GM18861 (cell line): ENCODE measurements at regions not wholly inside any gene's neighbourhood (a gene's known extent, or its start where the extent isn't known, plus 50 kb on each side); places are given as distances from the start of the nearest gene placed in this dataset.
"Not testable (repeated sequence)": the region's sequence is repeated elsewhere in the genome, so short reads cannot be mapped to it uniquely, and the experiment has no call there.

Experiments used
- ATAC-seq: cut with Tn5 transposase; IDR thresholded peaks from one replicate; pipeline ENCODE4 v1.9.1; 2021; ENCODE audit not compliant: unreplicated experiment

DNA sequence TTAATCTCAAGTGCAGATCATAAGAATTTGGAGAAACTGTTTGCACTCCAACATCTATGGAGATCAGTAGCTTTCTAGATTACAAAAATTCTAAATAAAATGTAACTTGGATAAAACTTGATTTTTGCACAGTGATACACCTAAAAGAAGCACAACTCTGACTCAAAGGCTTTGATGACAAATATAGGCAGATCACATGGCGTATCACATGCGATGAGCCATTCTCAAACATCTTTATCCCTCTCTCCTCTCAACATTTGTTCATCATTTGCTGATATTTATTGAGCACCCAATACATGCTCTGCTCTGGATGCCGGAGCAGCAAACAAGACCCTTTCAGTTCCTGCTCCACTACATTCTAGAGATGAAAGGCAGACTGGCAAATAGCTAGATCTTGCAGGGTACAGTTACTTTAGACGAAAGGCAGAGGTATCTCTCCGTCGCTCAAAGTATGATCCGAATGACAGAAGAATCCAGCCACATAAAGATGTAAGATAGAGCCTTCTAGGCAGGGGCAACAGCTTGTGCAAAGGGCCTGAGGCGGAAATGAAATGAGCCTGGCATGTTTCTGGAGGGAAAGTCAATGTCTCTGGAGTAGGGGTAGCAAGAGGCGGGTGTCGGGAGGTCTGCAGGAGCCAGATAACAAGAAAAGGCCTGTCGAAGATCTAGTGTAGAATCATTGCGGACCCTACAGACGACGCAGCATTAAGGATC, 145.8 kb upstream of the ERRFI1 start:
- ATAC-seq, result no peak

- ATAC-seq, result no peak
Observed at GRCh38 chr1:8170059-8170835, 144.1 kb upstream of the ERRFI1 start.

GRCh38 chr1:8169364-8170058, 143.4 kb upstream of the ERRFI1 start:
- ATAC-seq, result peak; percentile 63

DNA sequence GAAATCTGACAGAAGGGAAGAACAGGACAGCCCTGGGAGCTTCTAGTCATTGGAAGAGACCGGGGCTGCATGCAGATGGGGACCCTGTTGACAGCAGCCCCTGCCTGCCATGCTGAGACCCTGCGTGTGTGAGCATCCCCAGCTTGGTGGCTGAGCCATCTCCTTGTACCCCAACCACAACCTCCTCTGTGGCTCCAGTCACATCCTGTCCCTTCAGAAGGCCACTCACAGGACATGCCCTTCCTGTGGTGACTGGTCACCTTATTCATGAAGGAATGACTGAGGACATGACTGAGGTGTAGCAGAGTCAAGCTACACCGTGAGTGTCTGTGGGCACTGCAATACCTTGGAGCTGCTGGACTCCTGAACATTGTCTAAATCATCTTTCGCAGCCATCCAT, 141.8 kb upstream of the ERRFI1 start:
- ATAC-seq, result no peak

- no peak for ATAC-seq
Observed at GRCh38 chr1:8166406-8166805, 140.3 kb upstream of the ERRFI1 start.

DNA sequence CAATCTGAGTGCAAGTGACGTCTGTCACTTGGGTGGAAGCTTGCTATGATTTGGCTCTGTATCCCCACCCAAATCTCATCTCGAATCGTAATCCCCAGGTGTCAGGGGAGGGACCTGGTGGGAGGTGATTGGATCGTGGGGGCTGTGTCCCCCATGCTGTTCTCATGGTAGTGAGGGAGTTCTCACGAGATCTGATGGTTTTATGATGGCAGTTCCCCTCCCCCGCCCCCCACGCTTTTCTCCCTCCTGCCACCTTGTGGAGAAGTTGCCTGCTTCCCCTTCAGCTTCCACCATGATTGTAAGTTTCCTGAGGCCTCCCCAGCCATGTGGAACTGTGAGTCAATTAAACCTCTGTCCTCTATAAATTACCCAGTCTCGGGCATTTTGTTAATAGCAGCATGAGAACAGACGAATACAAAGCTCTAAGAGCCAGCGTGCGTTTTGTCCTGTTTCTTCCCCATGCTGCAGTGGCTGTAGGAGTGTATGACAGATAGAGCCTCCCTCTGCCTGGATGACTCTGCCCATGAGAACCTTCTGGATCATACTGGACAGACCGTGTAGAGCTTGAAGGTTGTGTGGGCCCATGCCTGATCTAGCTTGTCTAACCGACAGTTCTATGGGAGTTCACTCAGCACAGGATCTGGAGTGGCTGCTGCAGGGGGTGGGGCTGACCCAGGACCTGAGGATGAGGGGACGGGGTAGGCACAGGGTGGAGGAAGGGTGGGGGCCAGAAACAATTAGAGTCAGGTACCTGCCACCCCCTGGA, 139.7 kb upstream of the ERRFI1 start:
- no peak for ATAC-seq

- ATAC-seq, result no peak
Observed at GRCh38 chr1:8164670-8165069, 138.6 kb upstream of the ERRFI1 start.

DNA sequence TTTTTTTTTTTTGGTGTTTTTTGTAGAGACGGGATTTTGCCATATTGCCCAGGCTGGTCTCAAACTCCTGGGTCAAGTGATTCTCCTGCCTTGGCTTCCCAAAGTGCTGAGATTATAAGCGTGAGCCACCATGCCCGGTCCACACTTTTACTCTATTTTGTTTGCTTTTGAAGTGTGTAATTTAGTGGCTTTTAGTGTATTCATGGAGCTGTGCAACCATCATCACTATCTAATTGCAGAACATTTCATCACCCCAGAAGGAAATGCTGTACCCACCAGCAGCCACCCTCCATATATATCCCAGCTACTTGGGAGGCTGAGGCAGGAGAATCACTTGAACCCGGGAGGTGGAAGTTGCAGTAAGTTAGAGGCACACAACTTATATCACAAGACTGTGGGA, 136.9 kb upstream of the ERRFI1 start:
- no peak for ATAC-seq

DNA sequence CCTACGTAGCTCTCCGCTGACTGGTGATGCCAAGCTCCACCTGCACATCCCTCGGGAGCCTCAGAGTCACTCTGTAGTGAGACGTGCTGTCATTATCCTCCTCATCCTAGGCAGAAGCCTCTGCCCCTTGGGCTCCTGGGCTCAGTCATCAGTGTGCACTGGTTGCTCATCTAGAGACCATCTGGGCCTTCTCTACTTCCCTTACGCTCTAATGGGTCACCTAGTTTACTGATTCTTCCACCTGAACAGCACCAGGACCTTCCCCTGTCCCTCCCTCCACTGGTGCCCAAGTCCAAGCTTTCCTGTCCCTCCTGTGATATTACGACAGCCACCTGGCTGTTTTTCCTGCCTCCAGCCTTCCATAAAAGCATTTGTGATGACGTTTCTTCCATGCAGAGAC, 136.1 kb upstream of the ERRFI1 start:
- ATAC-seq, result no peak

GRCh38 chr1:8161546-8162105, 135.5 kb upstream of the ERRFI1 start:
- no peak for ATAC-seq

DNA sequence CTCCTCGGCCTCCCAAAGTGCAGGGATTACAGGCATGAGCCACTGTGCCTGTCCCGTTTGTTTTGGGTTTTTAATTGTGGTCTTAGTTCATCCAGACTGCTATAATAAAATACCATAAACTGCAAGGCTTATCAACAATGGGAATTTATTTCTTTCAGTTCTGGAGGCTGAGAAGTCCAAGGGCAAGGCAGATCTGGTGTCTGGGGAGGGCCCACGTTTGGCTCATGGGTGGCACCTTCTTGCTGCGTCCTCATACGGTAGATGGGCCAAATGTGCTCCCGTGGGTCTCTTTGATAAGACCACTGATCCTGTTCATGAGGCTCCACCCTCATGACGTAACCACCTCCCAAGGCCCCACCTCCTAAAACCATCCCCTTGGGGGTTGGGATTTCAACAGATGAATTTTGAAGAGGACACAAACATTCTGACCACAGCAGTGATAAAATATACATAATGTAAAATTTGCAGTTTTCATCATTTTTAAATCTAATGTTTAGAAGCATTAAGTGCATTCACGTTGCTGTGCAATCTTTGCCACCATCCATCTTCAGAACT, 133.4 kb upstream of the ERRFI1 start:
- ATAC-seq, result no peak

GRCh38 chr1:8158995-8159394, 132.9 kb upstream of the ERRFI1 start:
- ATAC-seq, result no peak

DNA sequence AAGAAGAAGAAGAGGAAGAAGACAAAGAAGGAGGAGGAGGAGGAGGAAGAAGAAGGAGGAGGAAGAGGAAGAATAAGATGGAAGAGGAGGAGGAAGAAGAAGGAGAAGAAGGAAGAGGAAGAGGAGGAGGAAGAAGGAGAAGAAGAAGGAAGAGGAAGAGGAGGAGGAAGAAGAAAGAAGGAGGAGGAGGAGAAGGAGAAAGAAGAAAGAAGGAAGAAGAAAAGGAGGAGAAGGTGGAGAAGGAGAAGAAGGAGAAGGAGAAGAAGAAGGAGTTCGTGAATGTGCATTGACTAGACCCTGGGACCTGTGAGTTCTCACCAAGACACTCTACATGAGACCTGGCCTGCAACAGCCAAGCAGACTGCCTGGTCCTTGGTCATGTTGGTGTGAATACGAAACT, 131.7 kb upstream of the ERRFI1 start:
- no peak for ATAC-seq

- ATAC-seq, result no peak
Observed at GRCh38 chr1:8155528-8156186, 129.5 kb upstream of the ERRFI1 start.

DNA sequence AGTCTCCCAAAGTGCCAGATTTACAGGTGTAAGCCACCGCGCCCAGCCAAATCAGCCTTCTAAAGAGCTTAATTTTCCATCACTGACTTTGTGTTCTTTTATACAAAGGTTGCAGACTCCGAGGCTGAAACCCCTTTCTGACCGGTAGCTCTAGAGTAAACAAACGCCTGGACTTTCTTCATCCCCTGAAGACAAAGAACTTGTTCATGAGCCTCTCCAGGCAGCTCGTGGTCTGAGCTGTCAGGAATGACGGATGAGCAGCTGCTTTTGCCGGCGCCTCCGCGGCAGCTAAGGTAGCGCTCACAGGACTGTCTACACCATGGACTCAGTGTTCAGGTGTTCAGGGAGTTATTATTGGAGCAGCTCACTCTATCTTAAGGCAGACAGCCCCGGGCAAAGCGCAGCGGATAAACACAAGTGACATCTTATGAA, 128.5 kb upstream of the ERRFI1 start:
- no peak for ATAC-seq

GRCh38 chr1:8153961-8154360, 127.9 kb upstream of the ERRFI1 start:
- ATAC-seq, result no peak

DNA sequence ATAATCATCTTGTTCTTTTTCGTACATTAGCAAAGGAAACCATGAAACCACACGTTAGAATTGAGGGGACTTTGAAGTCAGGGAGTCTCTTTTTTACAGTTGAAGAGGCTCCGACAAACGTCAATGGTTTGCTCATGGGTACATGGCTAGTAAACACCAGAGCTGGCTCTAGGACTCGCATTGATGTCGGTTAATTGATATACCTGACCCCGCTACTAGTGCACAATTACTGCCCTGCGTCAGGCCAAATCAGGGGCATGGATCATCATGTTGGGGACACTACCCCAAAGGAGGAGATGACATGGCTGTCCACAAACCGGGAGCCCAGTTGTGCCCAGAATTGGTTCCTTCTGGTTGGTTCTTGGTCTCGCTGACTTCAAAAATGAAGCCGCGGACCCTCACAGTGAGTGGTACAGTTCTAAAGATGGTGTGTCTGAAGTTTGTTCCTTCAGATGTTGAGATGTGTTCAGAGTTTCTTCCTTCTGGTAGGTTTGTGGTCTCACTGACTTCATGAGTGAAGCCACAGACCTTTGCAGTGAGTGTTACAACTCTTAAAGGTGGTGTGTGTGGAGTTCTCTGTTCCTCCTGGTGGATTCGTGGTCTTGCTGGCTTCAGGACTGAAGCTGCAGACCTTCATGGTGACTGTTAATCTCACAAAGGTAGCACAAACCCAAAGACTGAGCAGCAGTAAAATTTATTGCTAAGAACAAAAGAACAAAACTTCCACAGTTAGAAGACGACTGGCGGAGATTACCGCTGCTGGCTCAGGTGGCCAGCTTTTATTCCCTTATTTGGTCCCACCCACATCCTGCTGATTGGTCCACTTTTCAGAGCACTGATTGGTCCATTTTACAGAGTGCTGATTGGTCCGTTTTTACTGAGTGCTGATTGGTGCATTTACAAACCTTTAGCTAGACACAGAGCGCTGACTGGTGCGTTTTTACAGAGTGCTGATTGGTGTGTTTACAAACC, 126.9 kb upstream of the ERRFI1 start:
- ATAC-seq, result no peak

DNA sequence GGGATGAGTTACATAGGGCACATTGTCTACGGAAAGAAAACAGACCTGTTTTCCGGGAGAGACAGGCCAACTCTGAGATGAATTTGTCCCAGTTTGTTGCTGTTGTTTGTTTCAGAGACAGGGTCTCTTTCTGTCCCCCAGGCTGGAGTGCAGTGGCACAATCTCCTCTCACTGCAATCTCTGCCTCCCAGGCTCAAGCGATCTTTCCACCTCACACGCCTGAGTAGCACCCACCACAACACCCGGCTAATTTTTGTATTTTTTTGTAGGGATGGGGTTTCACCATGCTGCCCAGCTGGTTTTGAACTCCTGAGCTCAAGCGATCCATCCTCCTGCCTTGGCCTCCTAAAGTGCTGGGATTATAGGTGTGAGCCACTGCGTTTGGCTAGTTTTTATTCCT, 125.5 kb upstream of the ERRFI1 start:
- no peak for ATAC-seq

- not testable (repeated sequence) for ATAC-seq
Observed at GRCh38 chr1:8149756-8150155, 123.6 kb upstream of the ERRFI1 start.
